H9 (cell line): ENCODE measurements at regions not wholly inside any gene's neighbourhood (a gene's known extent, or its start where the extent isn't known, plus 50 kb on each side); places are given as distances from the start of the nearest gene placed in this dataset.

Source experiments
- DNase-seq: peaks from one replicate; pipeline ENCODE4 v3.0.0-alpha.2; 2017
- H2AFZ ChIP-seq: one replicate; pipeline ENCODE4 v1.6.1; 2013; ENCODE audit warnings: mild to moderate bottlenecking, low read length, control low read depth, moderate library complexity
- H2AK5ac ChIP-seq: 2 replicates; pipeline ENCODE4 v1.6.1; 2013; ENCODE audit warnings: low read length, control low read depth, mixed read lengths; ENCODE audit not compliant: insufficient read length
- H2BK120ac ChIP-seq: one replicate; pipeline ENCODE4 v1.6.1; 2013; ENCODE audit warnings: low read depth, mild to moderate bottlenecking, low read length, control low read depth, inconsistent platforms; ENCODE audit not compliant: poor library complexity, severe bottlenecking
- H2BK12ac ChIP-seq: 2 replicates; pipeline ENCODE4 v1.6.1; 2013; ENCODE audit warnings: low read length, control low read depth, mixed read lengths, low read depth; ENCODE audit not compliant: insufficient read length
- H2BK15ac ChIP-seq: 2 replicates; pipeline ENCODE4 v1.6.1; 2013; ENCODE audit warnings: low read depth, low read length, control low read depth
- H2BK20ac ChIP-seq: one replicate; pipeline ENCODE4 v1.6.1; 2013; ENCODE audit warnings: low read depth, mild to moderate bottlenecking, low read length, control low read depth, inconsistent platforms; ENCODE audit not compliant: poor library complexity, severe bottlenecking
- H2BK5ac ChIP-seq: 2 replicates; pipeline ENCODE4 v1.6.1; 2013; ENCODE audit warnings: low read length, control low read depth, mixed read lengths; ENCODE audit not compliant: insufficient read length
- H3K14ac ChIP-seq: 2 replicates; pipeline ENCODE4 v1.6.1; 2013; ENCODE audit warnings: low read length, control low read depth; ENCODE audit not compliant: insufficient read depth
- H3K18ac ChIP-seq: 2 replicates; pipeline ENCODE4 v1.6.1; 2013; ENCODE audit warnings: low read depth, mild to moderate bottlenecking, mixed read lengths, low read length, control low read depth; ENCODE audit not compliant: insufficient read length
- H3K23ac ChIP-seq: 2 replicates; pipeline ENCODE4 v1.6.1; 2013; ENCODE audit warnings: low read length, control low read depth, mixed read lengths, low read depth; ENCODE audit not compliant: insufficient read length
- H3K23me2 ChIP-seq: 2 replicates; pipeline ENCODE4 v1.6.1; 2013; ENCODE audit warnings: low read depth, mild to moderate bottlenecking, mixed read lengths, low read length, control low read depth; ENCODE audit not compliant: insufficient read length, poor library complexity, severe bottlenecking
- H3K27ac ChIP-seq: 2 replicates; pipeline ENCODE4 v1.5.1; 2013; ENCODE audit warnings: low read length, control low read depth, mixed read lengths, low read depth; ENCODE audit not compliant: insufficient read length
- H3K27me3 ChIP-seq: 2 replicates; pipeline ENCODE4 v1.6.1; 2013; ENCODE audit warnings: low read length, control low read depth, inconsistent platforms; ENCODE audit not compliant: insufficient read depth
- H3K4ac ChIP-seq: 2 replicates; pipeline ENCODE4 v1.6.1; 2013; ENCODE audit warnings: low read depth, mild to moderate bottlenecking, control low read depth, inconsistent platforms, low read length, moderate library complexity
- H3K4me1 ChIP-seq: 2 replicates; pipeline ENCODE4 v1.6.1; 2013; ENCODE audit warnings: low read length, control low read depth, inconsistent platforms; ENCODE audit not compliant: insufficient read depth
- H3K4me2 ChIP-seq: 2 replicates; pipeline ENCODE4 v1.6.1; 2013; ENCODE audit warnings: low read length, control low read depth, mixed read lengths; ENCODE audit not compliant: insufficient read length, insufficient read depth
- H3K56ac ChIP-seq: 2 replicates; pipeline ENCODE4 v1.6.1; 2013; ENCODE audit warnings: low read depth, mild to moderate bottlenecking, mixed read lengths, low read length, control low read depth; ENCODE audit not compliant: insufficient read length
- H3K79me1 ChIP-seq: 2 replicates; pipeline ENCODE4 v1.6.1; 2013; ENCODE audit warnings: low read depth, mild to moderate bottlenecking, moderate library complexity, low read length, control low read depth, inconsistent platforms; ENCODE audit not compliant: insufficient read depth, poor library complexity, severe bottlenecking
- H3K79me2 ChIP-seq: 2 replicates; pipeline ENCODE4 v1.6.1; 2013; ENCODE audit warnings: low read length, control low read depth, inconsistent platforms; ENCODE audit not compliant: insufficient read depth
- H3K9ac ChIP-seq: 2 replicates; pipeline ENCODE4 v1.6.1; 2013; ENCODE audit warnings: low read length, control low read depth, mixed read lengths; ENCODE audit not compliant: insufficient read length; ENCODE audit errors: extremely low read depth
- H3K9me3 ChIP-seq: one replicate; pipeline ENCODE4 v1.6.1; 2013; ENCODE audit warnings: low read depth, low read length, inconsistent platforms; ENCODE audit not compliant: control insufficient read depth
- H3T11ph ChIP-seq: one replicate; pipeline ENCODE4 v1.6.1; 2013; ENCODE audit warnings: mild to moderate bottlenecking, low read length, control low read depth, inconsistent platforms
- H4K20me1 ChIP-seq: one replicate; pipeline ENCODE4 v1.6.1; 2013; ENCODE audit not compliant: control insufficient read depth, insufficient read length, insufficient read depth
- H4K5ac ChIP-seq: 2 replicates; pipeline ENCODE4 v1.6.1; 2013; ENCODE audit warnings: low read depth, mild to moderate bottlenecking, mixed read lengths, low read length, control low read depth; ENCODE audit not compliant: insufficient read length
- H4K8ac ChIP-seq: replicated peaks from 2 replicates; pipeline ENCODE4 v1.6.1; 2013; ENCODE audit warnings: low read length, control low read depth, mixed read lengths, low read depth; ENCODE audit not compliant: insufficient read length
- H4K91ac ChIP-seq: 2 replicates; pipeline ENCODE4 v1.6.1; 2013; ENCODE audit warnings: low read depth, mild to moderate bottlenecking, moderate library complexity, mixed read lengths, low read length, control low read depth; ENCODE audit not compliant: insufficient read length
- H3K27ac Mint-ChIP-seq, 3 experiments: 2 replicates in 2 of 3; 3 replicates in 1 of 3; pipeline ENCODE4 v1.8.0; 2020 to 2021; ENCODE audit warnings: mixed read lengths in 3 of 3, mild to moderate bottlenecking in 1 of 3, moderate library complexity in 1 of 3
- H3K27me3 Mint-ChIP-seq: 2 replicates; pipeline ENCODE4 v1.8.0; 2021; ENCODE audit warnings: low read depth, mild to moderate bottlenecking, moderate library complexity, mixed read lengths
- H3K36me3 Mint-ChIP-seq, 3 experiments: 2 replicates in 2 of 3; 3 replicates in 1 of 3; pipeline ENCODE4 v1.8.0; 2020 to 2021; ENCODE audit warnings: low read depth in 3 of 3, mixed read lengths in 3 of 3; ENCODE audit not compliant: insufficient read depth in 1 of 3
- H3K4me1 Mint-ChIP-seq, 2 experiments: 2 replicates each; pipeline ENCODE4 v1.8.0; 2020; ENCODE audit warnings: mixed read lengths in 2 of 2
- H3K4me3 Mint-ChIP-seq, 2 experiments: 2 replicates in 1 of 2; 3 replicates in 1 of 2; pipeline ENCODE4 v1.8.0; 2020 to 2021; ENCODE audit warnings: mild to moderate bottlenecking in 2 of 2, mixed read lengths in 2 of 2, moderate library complexity in 1 of 2
- H3K9me3 Mint-ChIP-seq, 2 experiments: 2 replicates in 1 of 2; 3 replicates in 1 of 2; pipeline ENCODE4 v1.8.0; 2020; ENCODE audit warnings: mild to moderate bottlenecking in 2 of 2, mixed read lengths in 2 of 2, moderate library complexity in 1 of 2
- WGBS: extraction: QIAGEN DNeasy Blood & Tissue Kit; methylation state at CpG from one replicate; pipeline ENCODE4 v1.1.7; 2013; ENCODE audit warnings: missing lambda C conversion rate, low lambda C conversion rate, mixed read lengths; ENCODE audit not compliant: insufficient read length; ENCODE audit errors: extremely low coverage; 5-methylcytosine and 5-hydroxymethylcytosine counted together
- TF ChIP-seq, protein P1 (sequence below): fragments of 200-600 bp; sonication (generic); conservative IDR thresholded peaks from 3 replicates; pipeline ENCODE4 v1.8.0; 2021; ENCODE audit warnings: antibody characterized with exemption, mild to moderate bottlenecking

DNA sequence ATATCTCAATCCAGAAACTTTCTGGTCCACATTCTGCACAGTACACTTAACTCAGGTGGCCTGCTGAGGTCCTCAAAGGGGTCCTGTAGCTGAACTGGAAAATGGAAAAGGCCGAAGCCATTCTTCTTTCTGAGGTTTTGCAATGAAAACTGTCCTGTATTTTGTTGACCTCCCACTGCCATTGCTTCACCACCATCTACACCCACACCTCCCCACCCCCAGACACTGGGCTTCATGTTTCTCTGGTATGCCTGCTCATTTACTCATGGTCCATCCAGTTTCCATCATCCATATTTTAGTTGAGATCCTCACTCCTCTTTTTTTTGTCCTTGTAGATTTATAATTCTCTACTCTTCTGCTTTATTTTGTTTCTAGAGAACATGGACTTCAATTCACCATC is 115.7 kb upstream of the SLC24A5 start:
- H3K27me3 Mint-ChIP-seq, result no peaks in the 10 kb centered on the region
- H3K9me3 Mint-ChIP-seq, result no peaks in the 10 kb centered on the region; a peak in 2 of 5 replicates
- Histone ChIP-seq H3K27me3 (no peaks in the 10 kb centered on the region), H3K79me2 (no peaks in the 10 kb centered on the region), H2BK12ac (no peak overlapping the region), H3K4me1 (peaks cover 3% of the 10 kb centered on the region; the same call in 1 of the 2 replicates), H3K23ac (no peak overlapping the region), H3K79me1 (no peaks in the 10 kb centered on the region), H2AK5ac (no peak overlapping the region), H4K20me1 (no peaks in the 10 kb centered on the region), H2AFZ (no peak overlapping the region), H4K5ac (no peak overlapping the region), H3K14ac (no peak overlapping the region), H4K91ac (no peak overlapping the region), H3K4me2 (no peak overlapping the region), H3K9me3 (no peaks in the 10 kb centered on the region), H3K9ac (no peak overlapping the region), H3K4ac (no peak overlapping the region), H2BK120ac (no peak overlapping the region), H3K56ac (no peak overlapping the region), H4K8ac (no peak overlapping the region), H3K27ac (no peak overlapping the region), H2BK5ac (no peak overlapping the region), H2BK20ac (no peak overlapping the region), H3K18ac (no peak overlapping the region), H3T11ph (no peak overlapping the region), H3K23me2 (no peaks in the 10 kb centered on the region), H2BK15ac (no peak overlapping the region)
- TF ChIP-seq, protein P1, sequence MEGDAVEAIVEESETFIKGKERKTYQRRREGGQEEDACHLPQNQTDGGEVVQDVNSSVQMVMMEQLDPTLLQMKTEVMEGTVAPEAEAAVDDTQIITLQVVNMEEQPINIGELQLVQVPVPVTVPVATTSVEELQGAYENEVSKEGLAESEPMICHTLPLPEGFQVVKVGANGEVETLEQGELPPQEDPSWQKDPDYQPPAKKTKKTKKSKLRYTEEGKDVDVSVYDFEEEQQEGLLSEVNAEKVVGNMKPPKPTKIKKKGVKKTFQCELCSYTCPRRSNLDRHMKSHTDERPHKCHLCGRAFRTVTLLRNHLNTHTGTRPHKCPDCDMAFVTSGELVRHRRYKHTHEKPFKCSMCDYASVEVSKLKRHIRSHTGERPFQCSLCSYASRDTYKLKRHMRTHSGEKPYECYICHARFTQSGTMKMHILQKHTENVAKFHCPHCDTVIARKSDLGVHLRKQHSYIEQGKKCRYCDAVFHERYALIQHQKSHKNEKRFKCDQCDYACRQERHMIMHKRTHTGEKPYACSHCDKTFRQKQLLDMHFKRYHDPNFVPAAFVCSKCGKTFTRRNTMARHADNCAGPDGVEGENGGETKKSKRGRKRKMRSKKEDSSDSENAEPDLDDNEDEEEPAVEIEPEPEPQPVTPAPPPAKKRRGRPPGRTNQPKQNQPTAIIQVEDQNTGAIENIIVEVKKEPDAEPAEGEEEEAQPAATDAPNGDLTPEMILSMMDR, result no peak
- H3K36me3 Mint-ChIP-seq, result no peaks in the 10 kb centered on the region; a peak in 1 of 7 replicates
- WGBS, result no CpG with 5 or more reads among the region's 1 CpG
- H3K4me3 Mint-ChIP-seq, result no peak overlapping the region
- DNase-seq, result no peak
- H3K27ac Mint-ChIP-seq, result no peak overlapping the region
- peaks cover 16% of the 10 kb centered on the region in 2 experiments for H3K4me1 Mint-ChIP-seq
